ENCODE measurements at regions not wholly inside any gene's neighbourhood (a gene's known extent, or its start where the extent isn't known, plus 50 kb on each side); places are given as distances from the start of the nearest gene placed in this dataset.

- ATAC-seq, result no peak
- DNase-seq, result no peak
- no peaks in the 10 kb centered on the region for H3K27me3 ChIP-seq
- in situ Hi-C loops (cut with MboI; ENCODE audit: low sequenced_read_pairs in 4 of 4), result no loop called here
- TF ChIP-seq POLR2A (IDR thresholded peaks at IDR 0.05) (no peak), CTCF (IDR thresholded peaks at IDR 0.05 in 4 of 5, conservative IDR thresholded peaks at IDR 0.05 in 1 of 5) (no peak)
- no peaks in the 10 kb centered on the region for H3K9me3 ChIP-seq
- intact Hi-C loops (cut with DNase I; ENCODE audit: low total_unique reads), result no loop called here
- no peaks in the 10 kb centered on the region for H3K36me3 ChIP-seq
- H3K4me3 ChIP-seq, result no peak overlapping the region
- no peak overlapping the region for H3K27ac ChIP-seq
- H3K4me1 ChIP-seq, result no peaks in the 10 kb centered on the region
These were observed 340.8 kb upstream of the KLF6 start for GRCh38 chr10:4125776-4126175.

GRCh38 chr10:4121502-4122380 lies 336.7 kb upstream of the KLF6 start:
- no peak for TF ChIP-seq POLR2A (IDR thresholded peaks at IDR 0.05)
- TF ChIP-seq CTCF (IDR thresholded peaks at IDR 0.05 in 4 of 5, conservative IDR thresholded peaks at IDR 0.05 in 1 of 5), result no peak
- ATAC-seq (no peak), DNase-seq (no peak)
- intact Hi-C loops (cut with DNase I; ENCODE audit: low total_unique reads) (no loop called here), in situ Hi-C loops (cut with MboI; ENCODE audit: low sequenced_read_pairs in 4 of 4) (no loop called here)
- Histone ChIP-seq H3K27me3 (no peaks in the 10 kb centered on the region), H3K4me3 (peak overlapping the region in 1 of 4 donors; percentile 6), H3K4me1 (no peaks in the 10 kb centered on the region), H3K36me3 (no peaks in the 10 kb centered on the region), H3K9me3 (no peaks in the 10 kb centered on the region), H3K27ac (no peak overlapping the region)

GRCh38 chr10:4120096-4120853 lies 335.3 kb upstream of the KLF6 start:
- DNase-seq (no peak), ATAC-seq (no peak)
- intact Hi-C loops (cut with DNase I; ENCODE audit: low total_unique reads), result no loop called here
- Histone ChIP-seq H3K4me1 (no peaks in the 10 kb centered on the region), H3K9me3 (no peaks in the 10 kb centered on the region), H3K36me3 (no peaks in the 10 kb centered on the region), H3K4me3 (no peak overlapping the region), H3K27ac (no peak overlapping the region), H3K27me3 (no peaks in the 10 kb centered on the region)
- TF ChIP-seq CTCF (IDR thresholded peaks at IDR 0.05 in 4 of 5, conservative IDR thresholded peaks at IDR 0.05 in 1 of 5) (no peak), POLR2A (IDR thresholded peaks at IDR 0.05) (no peak)
- in situ Hi-C loops (cut with MboI; ENCODE audit: low sequenced_read_pairs in 4 of 4), result no loop called here

GRCh38 chr10:4119107-4119506 lies 334.1 kb upstream of the KLF6 start:
- Histone ChIP-seq H3K4me3 (no peak overlapping the region), H3K36me3 (no peaks in the 10 kb centered on the region), H3K4me1 (no peaks in the 10 kb centered on the region), H3K27me3 (no peaks in the 10 kb centered on the region), H3K9me3 (no peaks in the 10 kb centered on the region), H3K27ac (no peak overlapping the region)
- in situ Hi-C loops (cut with MboI; ENCODE audit: low sequenced_read_pairs in 4 of 4) (no loop called here), intact Hi-C loops (cut with DNase I; ENCODE audit: low total_unique reads) (no loop called here)
- DNase-seq (no peak), ATAC-seq (no peak)
- TF ChIP-seq CTCF (IDR thresholded peaks at IDR 0.05 in 4 of 5, conservative IDR thresholded peaks at IDR 0.05 in 1 of 5) (no peak), POLR2A (IDR thresholded peaks at IDR 0.05) (no peak)
